CD4-positive, alpha-beta T cell (primary cell): ENCODE measurements at regions not wholly inside any gene's neighbourhood (a gene's known extent, or its start where the extent isn't known, plus 50 kb on each side); places are given as distances from the start of the nearest gene placed in this dataset.

ENCODE experiments used
- ATAC-seq: fragments of 200-7000 bp; cut with Tn5 transposase; one replicate; pipeline ENCODE4 v1.10.0; 2022; ENCODE audit warnings: mild to moderate bottlenecking; ENCODE audit not compliant: poor library complexity
- CTCF ChIA-PET: fragments of 350-600 bp; sonication (Branson Sonifier 250); formaldehyde crosslinking; loops from one replicate; lab custom pipeline; 2021; ENCODE audit warnings: antibody characterized with exemption, inconsistent platforms; lab: Charles Lee
- POLR2A ChIA-PET: fragments of 350-600 bp; sonication (Branson Sonifier 250); formaldehyde crosslinking; loops from one replicate; lab custom pipeline; 2021; ENCODE audit warnings: antibody characterized with exemption, inconsistent platforms; lab: Charles Lee
- DNase-seq, 14 experiments: peaks; one replicate each; pipeline ENCODE4 v3.0.0-alpha.2; 2013 to 2020; ENCODE audit warnings: mixed read lengths in 2 of 14
- H3K27ac ChIP-seq, 2 donors: one replicate each; pipeline versions ENCODE4 v1.5.1 to v1.7.0; 2013; ENCODE audit warnings: low read length in 2 of 2, low read depth in 1 of 2, mild to moderate bottlenecking in 1 of 2
- H3K27me3 ChIP-seq, 2 experiments: 1 replicate in 1 of 2; 2 replicates in 1 of 2; pipeline versions ENCODE4 v1.6.1 to v1.7.0; 2013; ENCODE audit warnings: low read length in 2 of 2, control low read depth in 1 of 2, mild to moderate bottlenecking in 1 of 2, moderate library complexity in 1 of 2; ENCODE audit not compliant: insufficient read depth in 2 of 2, control insufficient read depth in 1 of 2
- H3K36me3 ChIP-seq: one replicate; pipeline ENCODE4 v1.6.1; 2013; ENCODE audit warnings: low read length, control low read depth; ENCODE audit not compliant: insufficient read depth
- H3K4me1 ChIP-seq: one replicate; pipeline ENCODE4 v1.6.1; 2013; ENCODE audit warnings: low read length, control low read depth; ENCODE audit not compliant: insufficient read depth
- H3K4me3 ChIP-seq: one replicate; pipeline ENCODE4 v1.5.1; 2013; ENCODE audit warnings: mild to moderate bottlenecking, low read length, moderate library complexity
- H3K9me3 ChIP-seq, 2 experiments: 1 replicate in 1 of 2; 2 replicates in 1 of 2; pipeline versions ENCODE4 v1.6.1 to v1.7.0; 2013; ENCODE audit warnings: low read length in 2 of 2, mild to moderate bottlenecking in 2 of 2, control low read depth in 1 of 2, moderate library complexity in 1 of 2; ENCODE audit not compliant: control insufficient read depth in 1 of 2, insufficient read depth in 1 of 2
- H3K27ac Mint-ChIP-seq: one replicate; pipeline ENCODE4 v1.8.0; 2020; ENCODE audit warnings: mixed read lengths
- H3K27me3 Mint-ChIP-seq: one replicate; pipeline ENCODE4 v1.8.0; 2021; ENCODE audit warnings: mixed read lengths
- H3K36me3 Mint-ChIP-seq: one replicate; pipeline ENCODE4 v1.8.0; 2021; ENCODE audit warnings: low read depth, mixed read lengths
- H3K4me1 Mint-ChIP-seq: one replicate; pipeline ENCODE4 v1.8.0; 2021; ENCODE audit warnings: low read depth, mixed read lengths
- H3K4me3 Mint-ChIP-seq: one replicate; pipeline ENCODE4 v1.8.0; 2020; ENCODE audit warnings: mild to moderate bottlenecking, mixed read lengths
- H3K9me3 Mint-ChIP-seq: one replicate; pipeline ENCODE4 v1.8.0; 2020; ENCODE audit warnings: mixed read lengths
- intact Hi-C, 2 experiments: fragments of 100-400 bp; cut with DNase I in 1 of 2; cut with micrococcal nuclease in 1 of 2; formaldehyde crosslinking; loops; one replicate each; pipeline versions ENCODE4 v1.15.1 to v1.9.0; 2023 to 2025; cut with DNase I, micrococcal nuclease
- TF ChIP-seq, protein P1 (sequence below): fragments of 200-600 bp; IDR thresholded peaks from one replicate; pipeline ENCODE4 v1.8.0; 2022; ENCODE audit warnings: antibody characterized with exemption, mild to moderate bottlenecking

DNA sequence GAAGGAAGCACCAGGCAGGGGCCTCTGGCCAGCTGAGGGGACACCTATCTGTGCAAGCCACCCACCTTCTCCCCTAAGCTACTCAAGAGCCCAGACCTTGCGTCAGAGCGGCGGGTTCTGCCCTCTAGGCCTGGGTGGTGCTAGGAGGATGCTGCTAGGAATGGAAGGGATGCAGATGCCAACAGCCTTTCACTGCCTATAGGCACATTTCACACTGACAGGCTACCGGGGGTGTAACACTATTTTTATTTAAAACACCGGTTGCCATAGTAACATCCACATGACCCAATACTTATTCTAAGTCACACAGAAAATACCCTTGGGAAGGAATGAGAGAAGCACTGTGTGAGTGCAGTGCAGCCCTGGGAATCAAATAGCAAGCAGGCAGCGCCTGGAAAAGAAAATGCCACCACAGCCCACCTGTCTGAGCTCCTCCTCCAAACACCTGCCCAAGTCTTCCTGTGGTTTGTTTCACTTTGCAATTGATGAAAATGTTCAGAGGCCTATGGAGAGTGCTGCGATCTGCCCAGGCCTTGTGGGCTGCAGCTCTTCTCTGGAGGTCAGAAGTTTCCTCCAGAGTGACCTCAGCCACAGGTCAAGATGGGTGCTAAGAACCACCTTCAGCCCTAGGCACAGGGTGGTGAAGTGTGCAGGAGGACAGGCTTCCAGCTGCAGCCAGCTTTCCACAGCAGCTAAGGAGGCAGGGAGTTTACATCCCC, 113.5 kb upstream of the TOPAZ1 start:
- ChIA-PET POLR2A (no interaction called here), CTCF (no interaction called here)
- DNase-seq = no peak
- H3K9me3 Mint-ChIP-seq = no peaks in the 10 kb centered on the region
- no peaks in the 10 kb centered on the region for H3K27me3 ChIP-seq
- H3K4me1 ChIP-seq = peaks cover 3% of the 10 kb centered on the region
- TF ChIP-seq, protein P1, sequence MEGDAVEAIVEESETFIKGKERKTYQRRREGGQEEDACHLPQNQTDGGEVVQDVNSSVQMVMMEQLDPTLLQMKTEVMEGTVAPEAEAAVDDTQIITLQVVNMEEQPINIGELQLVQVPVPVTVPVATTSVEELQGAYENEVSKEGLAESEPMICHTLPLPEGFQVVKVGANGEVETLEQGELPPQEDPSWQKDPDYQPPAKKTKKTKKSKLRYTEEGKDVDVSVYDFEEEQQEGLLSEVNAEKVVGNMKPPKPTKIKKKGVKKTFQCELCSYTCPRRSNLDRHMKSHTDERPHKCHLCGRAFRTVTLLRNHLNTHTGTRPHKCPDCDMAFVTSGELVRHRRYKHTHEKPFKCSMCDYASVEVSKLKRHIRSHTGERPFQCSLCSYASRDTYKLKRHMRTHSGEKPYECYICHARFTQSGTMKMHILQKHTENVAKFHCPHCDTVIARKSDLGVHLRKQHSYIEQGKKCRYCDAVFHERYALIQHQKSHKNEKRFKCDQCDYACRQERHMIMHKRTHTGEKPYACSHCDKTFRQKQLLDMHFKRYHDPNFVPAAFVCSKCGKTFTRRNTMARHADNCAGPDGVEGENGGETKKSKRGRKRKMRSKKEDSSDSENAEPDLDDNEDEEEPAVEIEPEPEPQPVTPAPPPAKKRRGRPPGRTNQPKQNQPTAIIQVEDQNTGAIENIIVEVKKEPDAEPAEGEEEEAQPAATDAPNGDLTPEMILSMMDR = no peak
- H3K9me3 ChIP-seq = no peaks in the 10 kb centered on the region
- H3K36me3 Mint-ChIP-seq = no peaks in the 10 kb centered on the region
- no peak overlapping the region for H3K27ac ChIP-seq
- H3K36me3 ChIP-seq = no peaks in the 10 kb centered on the region
- H3K27ac Mint-ChIP-seq = no peak overlapping the region
- ATAC-seq = no peak
- intact Hi-C loops = no loop called here
- no peak overlapping the region for H3K4me3 Mint-ChIP-seq
- peaks cover 9% of the 10 kb centered on the region for H3K4me1 Mint-ChIP-seq
- no peak overlapping the region for H3K4me3 ChIP-seq
- H3K27me3 Mint-ChIP-seq = peaks cover 6% of the 10 kb centered on the region

DNA sequence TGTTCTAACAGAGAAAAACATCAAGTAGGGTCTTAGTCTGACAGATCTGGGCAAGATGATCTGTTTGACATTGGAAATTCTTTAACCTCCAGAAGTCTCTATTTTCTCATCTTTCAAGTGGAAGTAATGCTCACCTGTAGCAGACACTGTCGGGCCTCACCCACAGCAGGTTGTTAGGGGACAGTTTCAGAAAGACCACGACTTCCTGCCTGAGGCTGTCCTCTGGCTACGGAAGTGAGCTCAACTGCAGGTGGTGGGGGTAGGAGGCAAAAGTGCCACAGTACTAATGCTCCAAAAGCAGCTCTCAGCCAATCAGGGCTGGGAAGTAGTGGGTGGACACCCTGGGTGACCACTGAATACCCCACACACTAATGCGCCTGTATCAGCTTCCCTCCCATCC, 111.4 kb upstream of the TOPAZ1 start:
- Mint-ChIP-seq H3K4me1 (peaks cover 9% of the 10 kb centered on the region), H3K36me3 (no peaks in the 10 kb centered on the region), H3K27ac (no peak overlapping the region), H3K9me3 (no peaks in the 10 kb centered on the region), H3K4me3 (no peak overlapping the region), H3K27me3 (peaks cover 15% of the 10 kb centered on the region)
- TF ChIP-seq, protein P1 = no peak
- Histone ChIP-seq H3K9me3 (no peaks in the 10 kb centered on the region), H3K27me3 (peaks cover 0 to 4% of the 10 kb centered on the region in 2 experiments), H3K27ac (no peak overlapping the region), H3K4me3 (no peak overlapping the region), H3K36me3 (no peaks in the 10 kb centered on the region), H3K4me1 (peaks cover 3% of the 10 kb centered on the region)
- ATAC-seq (no peak), DNase-seq (no peak)
- POLR2A ChIA-PET = no interaction called here
- CTCF ChIA-PET = no interaction called here
- intact Hi-C loops = no loop called here

DNA sequence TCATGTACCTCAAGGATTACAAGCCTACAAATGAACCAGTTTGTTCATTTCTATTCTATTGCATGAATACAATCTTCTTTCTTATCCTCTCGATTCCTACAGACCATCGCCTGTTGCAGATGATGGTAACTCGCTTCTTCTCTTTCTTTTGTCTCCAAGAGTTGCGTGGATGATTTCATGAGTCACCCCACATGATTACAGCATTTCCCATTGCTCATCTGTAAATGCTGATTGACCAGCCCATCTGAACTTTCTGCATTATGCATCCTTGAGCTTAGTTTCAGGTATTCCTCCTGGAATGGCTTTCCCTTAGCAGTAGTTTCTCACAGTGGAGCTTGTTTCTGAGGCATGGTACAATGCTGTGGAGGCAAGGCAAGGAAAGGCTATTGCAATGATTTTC, 109.6 kb upstream of the TOPAZ1 start:
- Mint-ChIP-seq H3K27me3 (peaks cover 23% of the 10 kb centered on the region), H3K27ac (no peak overlapping the region), H3K4me3 (no peak overlapping the region), H3K4me1 (peaks cover 9% of the 10 kb centered on the region), H3K36me3 (no peaks in the 10 kb centered on the region), H3K9me3 (no peaks in the 10 kb centered on the region)
- ATAC-seq (no peak), DNase-seq (no peak)
- H3K27ac ChIP-seq = no peak overlapping the region
- CTCF ChIA-PET = no interaction called here
- POLR2A ChIA-PET = no interaction called here
- H3K27me3 ChIP-seq = peaks cover 0 to 4% of the 10 kb centered on the region in 2 experiments
- H3K4me1 ChIP-seq = peaks cover 3% of the 10 kb centered on the region
- H3K36me3 ChIP-seq = no peaks in the 10 kb centered on the region
- no peak overlapping the region for H3K4me3 ChIP-seq
- intact Hi-C loops = no loop called here
- no peaks in the 10 kb centered on the region for H3K9me3 ChIP-seq
- TF ChIP-seq, protein P1 = no peak
